Fibroblast of the aortic adventitia (primary cell): ENCODE measurements at regions not wholly inside any gene's neighbourhood (a gene's known extent, or its start where the extent isn't known, plus 50 kb on each side); places are given as distances from the start of the nearest gene placed in this dataset.

Source experiments
- DNase-seq: peaks from one replicate; pipeline ENCODE4 v3.0.0-alpha.2; 2010; ENCODE audit warnings: low read depth
- H3K4me3 ChIP-seq: 2 replicates; pipeline ENCODE4 v1.5.1; 2011; ENCODE audit warnings: low read depth, mild to moderate bottlenecking, control low read depth, low read length, moderate library complexity
- CTCF ChIP-seq: IDR thresholded peaks from 2 replicates; pipeline ENCODE4 v1.5.1; 2011; ENCODE audit warnings: mild to moderate bottlenecking, low read length, control low read depth, inconsistent platforms; ENCODE audit not compliant: insufficient read depth

GRCh38 chr7:142614116-142614515 is 135.2 kb upstream of the PRSS1 start:
- DNase-seq: no peak
- H3K4me3 ChIP-seq: no peak overlapping the region
- no peak for TF ChIP-seq CTCF

GRCh38 chr7:142612237-142612881 is 136.9 kb upstream of the PRSS1 start:
- no peak for TF ChIP-seq CTCF
- no peak for DNase-seq
- H3K4me3 ChIP-seq: no peak overlapping the region

- H3K4me3 ChIP-seq: no peak overlapping the region
- no peak for TF ChIP-seq CTCF
- DNase-seq: no peak
Observed at GRCh38 chr7:142611566-142612236, 137.6 kb upstream of the PRSS1 start.

- TF ChIP-seq CTCF: no peak
- no peak for DNase-seq
- no peak overlapping the region for H3K4me3 ChIP-seq
Observed at GRCh38 chr7:142608630-142609428, 140.4 kb upstream of the PRSS1 start.

GRCh38 chr7:142607351-142607750 is 141.9 kb upstream of the PRSS1 start:
- H3K4me3 ChIP-seq: no peak overlapping the region
- DNase-seq: no peak
- no peak for TF ChIP-seq CTCF

- H3K4me3 ChIP-seq: no peak overlapping the region
- no peak for DNase-seq
- no peak for TF ChIP-seq CTCF
Observed at GRCh38 chr7:142606081-142606480, 143.2 kb upstream of the PRSS1 start.
